ENCODE measurements at regions not wholly inside any gene's neighbourhood (a gene's known extent, or its start where the extent isn't known, plus 50 kb on each side); places are given as distances from the start of the nearest gene placed in this dataset.

GRCh38 chr21:38654580-38654979 lies 151.1 kb upstream of the ETS2 start:
- DNase-seq (ENCODE audit: low read depth in 2 of 2) = no peak

DNA sequence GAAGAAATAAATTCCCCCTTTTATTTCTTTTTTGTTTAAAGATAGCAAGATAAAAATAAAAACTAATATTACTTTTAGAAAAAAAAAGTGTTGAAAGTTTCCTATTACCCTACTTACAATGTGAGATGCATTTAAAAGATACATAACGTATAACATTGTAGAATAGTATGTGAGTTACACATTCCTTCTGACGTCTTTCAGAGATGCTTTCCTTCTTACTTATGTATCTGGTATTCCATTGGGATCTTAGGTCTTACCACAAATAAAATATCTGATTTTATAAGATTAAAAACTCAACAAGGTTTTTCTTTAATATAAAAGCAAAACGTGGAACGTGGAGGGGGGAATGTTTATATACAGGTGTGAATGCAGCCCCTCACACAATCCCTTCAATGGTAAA lies 147.2 kb upstream of the ETS2 start:
- DNase-seq (ENCODE audit: low read depth in 2 of 2) = no peak

GRCh38 chr21:38659936-38660332 lies 145.8 kb upstream of the ETS2 start:
- DNase-seq (ENCODE audit: low read depth in 2 of 2) = no peak

- no peak for DNase-seq (ENCODE audit: low read depth in 2 of 2)
These were observed 145.2 kb upstream of the ETS2 start for GRCh38 chr21:38660333-38661196.

GRCh38 chr21:38661197-38661871 lies 144.4 kb upstream of the ETS2 start:
- DNase-seq (ENCODE audit: low read depth in 2 of 2) = no peak

DNA sequence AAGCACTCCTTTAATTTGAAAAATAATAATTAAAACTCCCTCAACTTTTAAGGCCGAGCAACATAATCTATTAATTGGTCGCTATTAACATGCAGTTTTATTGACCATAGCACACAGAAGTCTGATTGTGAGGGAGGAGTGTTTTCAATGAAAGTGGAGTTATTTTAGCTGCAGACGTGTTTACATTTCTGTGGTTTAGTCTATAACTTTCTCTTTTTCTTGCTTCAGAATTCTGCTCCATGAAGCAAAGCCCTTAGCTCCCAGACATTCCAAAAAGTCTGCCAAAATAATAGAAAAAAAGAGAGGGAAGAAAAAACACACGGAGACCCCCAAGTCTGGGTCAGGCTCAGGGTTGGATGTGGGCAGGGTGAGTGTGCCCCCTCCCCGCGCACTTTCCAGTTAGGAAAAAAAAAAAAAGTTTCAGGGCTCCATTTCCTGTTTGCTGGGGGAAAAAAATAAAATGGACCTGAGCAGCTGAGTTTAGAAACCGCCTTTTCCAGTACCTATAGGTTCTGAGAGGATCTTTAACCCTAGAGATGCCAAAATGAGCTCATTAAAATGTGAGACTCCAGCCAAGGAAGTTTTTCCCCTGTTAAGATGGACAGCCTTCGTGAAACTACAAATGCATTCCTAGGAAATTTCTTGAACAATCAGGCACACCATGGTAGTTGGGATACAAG lies 143.7 kb upstream of the ETS2 start:
- no peak for DNase-seq (ENCODE audit: low read depth in 2 of 2)

- DNase-seq (ENCODE audit: low read depth in 2 of 2) = no peak
These were observed 142.4 kb upstream of the ETS2 start for GRCh38 chr21:38663282-38663681.

GRCh38 chr21:38664315-38664714 lies 141.4 kb upstream of the ETS2 start:
- no peak for DNase-seq (ENCODE audit: low read depth in 2 of 2)

GRCh38 chr21:38664841-38665240 lies 140.9 kb upstream of the ETS2 start:
- DNase-seq (ENCODE audit: low read depth in 2 of 2) = no peak

- no peak for DNase-seq (ENCODE audit: low read depth in 2 of 2)
These were observed 138.3 kb upstream of the ETS2 start for GRCh38 chr21:38667291-38667870.

GRCh38 chr21:38668067-38668466 lies 137.7 kb upstream of the ETS2 start:
- no peak for DNase-seq (ENCODE audit: low read depth in 2 of 2)

GRCh38 chr21:38668541-38668940 lies 137.2 kb upstream of the ETS2 start:
- DNase-seq (ENCODE audit: low read depth in 2 of 2) = no peak

GRCh38 chr21:38669186-38669585 lies 136.5 kb upstream of the ETS2 start:
- DNase-seq (ENCODE audit: low read depth in 2 of 2) = no peak

DNA sequence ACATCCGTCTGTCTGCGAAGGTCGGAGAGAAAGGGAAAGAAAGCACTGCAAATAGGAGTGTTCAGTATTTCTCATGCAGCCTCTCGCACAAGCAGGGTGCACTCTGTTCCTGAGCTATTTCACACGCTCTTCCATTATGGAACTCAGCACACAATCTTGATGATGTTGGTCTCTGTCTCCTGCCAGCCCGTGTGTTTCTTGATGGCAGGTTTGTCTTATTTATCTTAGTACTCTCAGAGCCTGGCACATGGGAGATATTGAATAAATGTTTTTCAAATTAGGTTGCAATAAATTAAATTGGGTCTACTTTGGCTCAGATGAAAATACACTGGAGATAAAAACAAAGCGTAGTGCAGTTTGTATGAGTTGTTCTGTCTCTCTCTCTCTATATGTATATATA lies 134.9 kb upstream of the ETS2 start:
- no peak for DNase-seq (ENCODE audit: low read depth in 2 of 2)

DNA sequence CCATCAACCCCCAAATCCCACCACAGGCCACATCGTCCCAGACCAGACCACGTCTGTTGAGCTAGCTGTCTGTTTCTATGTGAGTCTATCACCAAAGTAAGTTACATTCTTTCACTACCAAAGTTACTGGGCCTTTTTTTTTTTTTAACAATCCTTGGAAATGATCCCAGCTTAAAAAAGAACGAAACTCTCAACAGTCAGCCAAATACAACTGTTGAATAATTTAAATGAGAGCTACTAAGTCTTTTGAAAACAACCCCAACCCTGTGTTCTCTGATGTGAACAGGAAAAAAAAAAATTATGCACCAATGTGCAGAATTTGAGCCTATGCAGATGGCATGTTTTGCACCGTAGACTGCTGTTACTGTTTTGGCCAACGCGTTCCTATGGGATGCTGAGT lies 134.0 kb upstream of the ETS2 start:
- no peak for DNase-seq (ENCODE audit: low read depth in 2 of 2)

- no peak for DNase-seq (ENCODE audit: low read depth in 2 of 2)
These were observed 130.4 kb upstream of the ETS2 start for GRCh38 chr21:38675182-38675824.

DNA sequence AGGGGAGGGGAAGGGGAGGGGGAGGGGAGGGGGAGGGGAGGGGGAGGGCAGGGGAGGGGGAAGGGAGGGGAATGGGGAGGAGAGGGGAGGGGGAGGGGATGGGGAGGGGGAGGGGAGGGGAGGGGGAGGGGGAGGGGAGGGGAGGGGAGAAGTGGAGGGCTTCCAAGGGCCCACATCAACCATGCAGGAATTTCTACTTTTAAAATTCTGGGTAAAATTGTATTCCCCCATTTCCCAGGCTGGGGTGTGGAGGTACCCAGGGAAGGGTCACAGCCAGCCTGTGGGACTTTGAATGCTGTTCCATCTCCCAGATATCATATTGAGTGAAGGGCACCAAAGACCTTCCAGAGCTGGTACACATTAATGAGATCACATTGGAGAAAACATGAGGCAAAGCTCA lies 126.9 kb upstream of the ETS2 start:
- DNase-seq (ENCODE audit: low read depth in 2 of 2) = no peak

GRCh38 chr21:38679534-38679933 lies 126.2 kb upstream of the ETS2 start:
- DNase-seq (ENCODE audit: low read depth in 2 of 2) = no peak

DNA sequence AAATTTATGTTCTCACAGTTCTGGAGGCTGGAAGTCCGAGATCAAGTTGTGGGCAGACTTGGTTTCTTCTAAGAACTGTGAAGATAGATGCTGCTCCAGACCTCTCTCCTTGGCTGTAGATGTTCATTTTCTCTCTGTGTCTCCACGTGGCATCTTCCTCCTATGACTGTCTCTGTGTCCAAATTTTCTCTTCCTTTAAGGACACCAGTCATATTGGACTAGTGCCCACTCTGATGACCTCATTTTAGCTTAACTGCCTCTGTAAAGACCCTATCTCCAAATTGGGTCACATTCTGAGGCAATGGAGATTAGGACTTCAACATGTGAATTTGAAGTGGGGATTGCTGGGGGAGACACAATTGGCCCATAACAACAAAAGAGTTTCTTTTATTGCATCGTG lies 125.3 kb upstream of the ETS2 start:
- DNase-seq (ENCODE audit: low read depth in 2 of 2) = no peak

- no peak for DNase-seq (ENCODE audit: low read depth in 2 of 2)
These were observed 122.5 kb upstream of the ETS2 start for GRCh38 chr21:38683222-38683621.

GRCh38 chr21:38688068-38688467 lies 117.7 kb upstream of the ETS2 start:
- DNase-seq (ENCODE audit: low read depth in 2 of 2) = no peak

- no peak for DNase-seq (ENCODE audit: low read depth in 2 of 2)
These were observed 114.1 kb upstream of the ETS2 start for GRCh38 chr21:38691631-38692030.
